ENCODE measurements at regions not wholly inside any gene's neighbourhood (a gene's known extent, or its start where the extent isn't known, plus 50 kb on each side); places are given as distances from the start of the nearest gene placed in this dataset.
A peak's percentile ranks its signal among the peaks of the same experiment; 100 is the strongest.
"Not testable (repeated sequence)": the region's sequence is repeated elsewhere in the genome, so short reads cannot be mapped to it uniquely, and the experiment has no call there.

DNA sequence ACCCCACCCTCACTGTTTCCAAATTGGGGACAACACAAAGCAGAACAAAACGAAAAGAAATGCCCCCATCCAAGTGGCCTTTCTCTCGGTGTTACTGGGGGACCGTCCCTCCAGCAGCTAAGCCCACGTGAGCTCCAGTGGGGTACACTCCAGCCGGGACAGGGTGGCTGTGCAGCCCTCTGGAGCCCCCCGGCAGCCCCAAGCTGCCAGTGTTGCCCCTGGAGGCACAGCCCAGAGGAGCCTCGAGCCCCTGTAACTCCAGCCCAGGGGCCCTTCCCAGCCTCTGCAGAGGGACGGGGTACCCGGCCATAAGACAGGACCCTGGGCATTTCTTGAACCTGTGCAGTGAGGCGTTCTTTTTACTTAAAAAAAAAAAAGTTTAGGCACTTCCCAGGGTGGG, 124.5 kb upstream of the KCTD7 start:
- no peaks in the 10 kb centered on the region for H3K36me3 ChIP-seq
- TF ChIP-seq, protein P1, sequence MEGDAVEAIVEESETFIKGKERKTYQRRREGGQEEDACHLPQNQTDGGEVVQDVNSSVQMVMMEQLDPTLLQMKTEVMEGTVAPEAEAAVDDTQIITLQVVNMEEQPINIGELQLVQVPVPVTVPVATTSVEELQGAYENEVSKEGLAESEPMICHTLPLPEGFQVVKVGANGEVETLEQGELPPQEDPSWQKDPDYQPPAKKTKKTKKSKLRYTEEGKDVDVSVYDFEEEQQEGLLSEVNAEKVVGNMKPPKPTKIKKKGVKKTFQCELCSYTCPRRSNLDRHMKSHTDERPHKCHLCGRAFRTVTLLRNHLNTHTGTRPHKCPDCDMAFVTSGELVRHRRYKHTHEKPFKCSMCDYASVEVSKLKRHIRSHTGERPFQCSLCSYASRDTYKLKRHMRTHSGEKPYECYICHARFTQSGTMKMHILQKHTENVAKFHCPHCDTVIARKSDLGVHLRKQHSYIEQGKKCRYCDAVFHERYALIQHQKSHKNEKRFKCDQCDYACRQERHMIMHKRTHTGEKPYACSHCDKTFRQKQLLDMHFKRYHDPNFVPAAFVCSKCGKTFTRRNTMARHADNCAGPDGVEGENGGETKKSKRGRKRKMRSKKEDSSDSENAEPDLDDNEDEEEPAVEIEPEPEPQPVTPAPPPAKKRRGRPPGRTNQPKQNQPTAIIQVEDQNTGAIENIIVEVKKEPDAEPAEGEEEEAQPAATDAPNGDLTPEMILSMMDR (IDR thresholded peaks at IDR 0.05): no peak
- TF ChIP-seq POLR2AphosphoS5 (IDR thresholded peaks at IDR 0.05): no peak
- no peak for TF ChIP-seq EP300 (IDR thresholded peaks at IDR 0.05)
- TF ChIP-seq POLR2A (IDR thresholded peaks at IDR 0.05): no peak
- WGBS: 82% methylated on average over 10 of the region's 10 CpGs
- H3K27me3 ChIP-seq: peaks cover 15% of the 10 kb centered on the region
- no peaks in the 10 kb centered on the region for H3K9me3 ChIP-seq
- H3K27ac ChIP-seq: no peak overlapping the region
- no peak for DNase-seq (ENCODE audit: low spot score in 2 of 2)
- no peak overlapping the region for H3K4me3 ChIP-seq
- H3K4me1 ChIP-seq: peaks cover 9% of the 10 kb centered on the region

DNA sequence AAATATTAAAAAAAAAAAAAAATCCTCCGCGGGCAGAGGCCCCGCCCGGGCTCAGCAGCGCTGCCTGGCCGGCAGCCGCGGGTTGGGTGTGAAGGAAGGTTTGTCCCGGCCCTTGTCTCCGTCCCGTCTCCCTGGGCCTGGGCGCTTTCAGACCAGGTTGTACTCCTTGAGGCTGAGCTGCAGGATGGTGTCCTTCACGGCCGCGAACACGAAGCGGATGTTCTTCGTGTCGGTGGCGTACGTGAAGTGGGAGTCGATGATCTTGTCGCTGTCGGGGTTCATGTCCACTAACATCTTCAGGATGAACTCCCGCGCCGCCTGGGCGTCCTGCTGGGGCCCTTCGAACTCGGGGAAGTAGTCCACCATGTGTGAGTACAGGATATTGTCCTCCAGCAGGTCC, 123.7 kb upstream of the KCTD7 start:
- DNase-seq (ENCODE audit: low spot score in 2 of 2): no peak
- no peaks in the 10 kb centered on the region for H3K9me3 ChIP-seq
- WGBS: 94% methylated on average over 28 of the region's 30 CpGs
- no peaks in the 10 kb centered on the region for H3K36me3 ChIP-seq
- no peak for TF ChIP-seq POLR2A (IDR thresholded peaks at IDR 0.05)
- no peak for TF ChIP-seq POLR2AphosphoS5 (IDR thresholded peaks at IDR 0.05)
- TF ChIP-seq EP300 (IDR thresholded peaks at IDR 0.05): no peak
- TF ChIP-seq, protein P1 (IDR thresholded peaks at IDR 0.05): no peak
- H3K27me3 ChIP-seq: peaks cover 15% of the 10 kb centered on the region
- peaks cover 9% of the 10 kb centered on the region for H3K4me1 ChIP-seq
- no peak overlapping the region for H3K4me3 ChIP-seq
- no peak overlapping the region for H3K27ac ChIP-seq

DNA sequence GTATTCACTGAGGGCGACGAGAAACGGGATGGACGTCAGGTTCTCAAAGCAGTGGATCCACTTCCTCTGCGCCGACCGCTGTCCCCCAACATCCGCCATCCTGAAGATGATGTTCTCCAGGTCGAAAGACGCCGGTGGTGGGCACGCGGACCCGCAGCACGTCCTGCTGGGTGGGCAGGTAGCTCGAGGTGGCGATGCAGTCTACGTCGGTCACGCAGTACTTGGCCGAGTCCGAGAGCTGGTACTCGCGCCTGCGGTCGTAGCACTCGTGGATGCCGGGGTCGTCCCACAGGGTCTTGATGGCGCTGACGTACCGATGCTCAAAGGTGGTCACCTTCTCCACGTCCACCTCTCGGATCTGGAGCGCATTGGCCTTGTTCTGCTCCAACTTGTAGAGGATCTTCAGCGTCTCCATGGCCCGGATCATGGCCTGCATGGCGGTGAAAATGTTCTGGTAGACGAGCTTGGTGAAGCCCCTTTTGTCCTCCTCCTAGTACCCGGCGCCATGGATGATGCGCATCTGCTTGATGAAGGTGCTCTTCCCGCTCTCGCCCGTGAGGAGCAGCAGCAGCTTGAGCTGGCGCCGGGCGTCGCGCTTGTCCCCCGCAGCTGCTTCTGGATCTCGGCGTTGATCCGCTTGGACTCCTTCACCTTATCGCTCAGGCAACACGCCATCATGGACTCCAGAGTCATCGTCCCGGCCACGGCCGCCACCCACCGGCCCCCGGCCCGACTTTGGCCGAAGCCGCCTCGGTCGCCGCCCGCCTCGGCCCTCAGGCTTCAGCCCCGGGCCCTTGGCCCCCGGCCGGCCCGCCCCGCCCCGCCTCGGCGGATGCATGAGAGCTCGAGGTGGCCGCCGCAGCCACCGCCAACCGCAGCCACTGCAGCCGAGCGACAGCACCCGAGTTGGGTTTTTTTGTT, 122.9 kb upstream of the KCTD7 start:
- TF ChIP-seq, protein P1 (IDR thresholded peaks at IDR 0.05): no peak
- no peak for TF ChIP-seq POLR2A (IDR thresholded peaks at IDR 0.05)
- TF ChIP-seq POLR2AphosphoS5 (IDR thresholded peaks at IDR 0.05): no peak
- TF ChIP-seq EP300 (IDR thresholded peaks at IDR 0.05): no peak
- Histone ChIP-seq H3K9me3 (no peaks in the 10 kb centered on the region), H3K27ac (no peak overlapping the region), H3K36me3 (no peaks in the 10 kb centered on the region), H3K4me1 (peaks cover 9% of the 10 kb centered on the region), H3K4me3 (peak overlapping the region; percentile 45), H3K27me3 (peaks cover 15% of the 10 kb centered on the region)
- WGBS: 57% methylated on average over 66 of the region's 86 CpGs
- peak in 1 of 2 donors; percentile 33 for DNase-seq (ENCODE audit: low spot score in 2 of 2)

DNA sequence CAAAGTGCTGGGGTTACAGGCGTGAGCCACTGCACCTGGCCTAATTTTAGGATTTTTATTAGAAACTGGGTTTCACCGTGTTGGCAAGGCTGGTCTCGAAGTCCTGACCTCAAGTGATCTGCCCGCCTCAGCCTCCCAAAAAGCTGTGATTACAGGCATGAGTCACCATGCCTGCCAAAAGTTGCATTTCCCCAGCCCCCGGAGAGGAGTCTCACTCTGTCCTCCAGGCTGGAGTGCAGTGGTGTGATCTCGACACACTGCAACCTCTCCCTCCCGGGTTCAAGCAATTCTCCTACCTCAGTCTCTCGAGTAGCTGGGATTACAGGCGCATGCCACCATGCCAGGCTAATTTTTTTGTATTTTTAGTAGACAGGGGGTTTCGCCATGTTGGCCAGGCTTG, 122.0 kb upstream of the KCTD7 start:
- H3K4me1 ChIP-seq, H3K9me3 ChIP-seq, H3K36me3 ChIP-seq, H3K27ac ChIP-seq: not testable (repeated sequence)
- Histone ChIP-seq H3K27me3 (peaks cover 15% of the 10 kb centered on the region), H3K4me3 (peak overlapping the region; percentile 45)
- 53% methylated on average over 10 of the region's 10 CpGs for WGBS
- peak in 1 of 2 donors; percentile 50 for DNase-seq (ENCODE audit: low spot score in 2 of 2)

DNA sequence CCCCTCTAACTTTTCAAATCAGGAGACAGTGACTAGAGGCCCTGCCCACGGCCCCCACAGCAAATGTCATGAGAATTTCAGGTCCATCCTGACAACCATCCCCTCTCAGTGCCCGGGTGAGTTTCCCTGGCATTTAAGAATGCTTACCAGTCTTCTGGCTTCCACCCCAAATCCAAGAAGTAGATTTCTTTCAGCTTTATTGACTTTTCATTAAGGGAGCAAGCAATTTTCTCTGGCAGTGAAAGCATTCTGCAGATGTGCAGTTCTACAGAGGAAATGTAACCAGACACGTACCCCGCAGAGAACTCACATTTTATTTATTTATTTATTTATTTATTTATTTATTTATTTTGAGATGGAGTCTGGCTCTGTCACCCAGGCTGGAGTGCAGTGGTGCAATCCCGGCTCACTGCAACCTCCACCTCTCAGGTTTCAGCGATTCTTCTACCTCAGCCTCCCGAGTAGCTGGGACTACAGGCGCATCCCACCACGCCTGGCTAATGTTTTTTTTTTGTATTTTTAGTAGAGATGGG, 120.9 kb upstream of the KCTD7 start:
- Histone ChIP-seq H3K4me3 (no peak overlapping the region), H3K4me1 (peaks cover 9% of the 10 kb centered on the region), H3K27me3 (peaks cover 15% of the 10 kb centered on the region), H3K27ac (no peak overlapping the region), H3K36me3 (no peaks in the 10 kb centered on the region), H3K9me3 (no peaks in the 10 kb centered on the region)
- TF ChIP-seq, protein P1 (IDR thresholded peaks at IDR 0.05): no peak
- no peak for TF ChIP-seq POLR2AphosphoS5 (IDR thresholded peaks at IDR 0.05)
- WGBS: 54% methylated on average over 9 of the region's 9 CpGs
- DNase-seq (ENCODE audit: low spot score in 2 of 2): no peak

All from suprapubic skin (tissue), 4 donors.